Renal cortical epithelial cell (primary cell): ENCODE measurements at regions not wholly inside any gene's neighbourhood (a gene's known extent, or its start where the extent isn't known, plus 50 kb on each side); places are given as distances from the start of the nearest gene placed in this dataset.
"Not testable (repeated sequence)": the region's sequence is repeated elsewhere in the genome, so short reads cannot be mapped to it uniquely, and the experiment has no call there.

Experiments
- DNase-seq: peaks from one replicate; pipeline ENCODE4 v3.0.0-alpha.2; 2011; ENCODE audit warnings: low read depth

GRCh38 chr11:44417731-44418455 lies 108.0 kb upstream of the ALX4 start:
- DNase-seq, result no peak

GRCh38 chr11:44418456-44418830 lies 108.5 kb upstream of the ALX4 start:
- no peak for DNase-seq

GRCh38 chr11:44421090-44421675 lies 111.2 kb upstream of the ALX4 start:
- no peak for DNase-seq

GRCh38 chr11:44423289-44423688 lies 113.3 kb upstream of the ALX4 start:
- DNase-seq, result no peak

GRCh38 chr11:44424841-44425240 lies 114.9 kb upstream of the ALX4 start:
- no peak for DNase-seq

- DNase-seq, result no peak
Observed at GRCh38 chr11:44426119-44426518, 116.2 kb upstream of the ALX4 start.

- no peak for DNase-seq
Observed at GRCh38 chr11:44426958-44427357, 117.0 kb upstream of the ALX4 start.

GRCh38 chr11:44427432-44427831 lies 117.5 kb upstream of the ALX4 start:
- DNase-seq, result no peak

- no peak for DNase-seq
Observed at GRCh38 chr11:44430140-44430539, 120.2 kb upstream of the ALX4 start.

GRCh38 chr11:44434191-44434590 lies 124.3 kb upstream of the ALX4 start:
- DNase-seq, result no peak

- no peak for DNase-seq
Observed at GRCh38 chr11:44437122-44437521, 127.2 kb upstream of the ALX4 start.

GRCh38 chr11:44442893-44443673 lies 122.4 kb upstream of the CD82 start:
- not testable (repeated sequence) for DNase-seq

- DNase-seq, result no peak
Observed at GRCh38 chr11:44443836-44444769, 121.4 kb upstream of the CD82 start.

GRCh38 chr11:44444770-44445321 lies 120.6 kb upstream of the CD82 start:
- no peak for DNase-seq

GRCh38 chr11:44445500-44446365 lies 119.7 kb upstream of the CD82 start:
- DNase-seq, result peak; percentile 1

GRCh38 chr11:44446366-44446762 lies 119.1 kb upstream of the CD82 start:
- no peak for DNase-seq

- DNase-seq, result no peak
Observed at GRCh38 chr11:44446996-44447771, 118.3 kb upstream of the CD82 start.

GRCh38 chr11:44450295-44450932 lies 115.0 kb upstream of the CD82 start:
- DNase-seq, result no peak

- no peak for DNase-seq
Observed at GRCh38 chr11:44451706-44452105, 113.8 kb upstream of the CD82 start.
